22Rv1 (cell line): ENCODE measurements at regions not wholly inside any gene's neighbourhood (a gene's known extent, or its start where the extent isn't known, plus 50 kb on each side); places are given as distances from the start of the nearest gene placed in this dataset.
"Not testable (repeated sequence)": the region's sequence is repeated elsewhere in the genome, so short reads cannot be mapped to it uniquely, and the experiment has no call there.

Experiments used
- CTCF ChIP-seq: fragments of 450-650 bp; IDR thresholded peaks from 2 replicates; pipeline ENCODE4 v1.5.1; 2017; ENCODE audit warnings: mild to moderate bottlenecking
- ZFX ChIP-seq: fragments of 450-650 bp; IDR thresholded peaks from 2 replicates; pipeline ENCODE4 v1.6.1; 2017; ENCODE audit warnings: antibody characterized with exemption, borderline replicate concordance

- not testable (repeated sequence) for TF ChIP-seq CTCF, ZFX
Observed at GRCh38 chr1:143824266-143824665, 147.5 kb downstream of the FAM72C start.
